ENCODE measurements at regions not wholly inside any gene's neighbourhood (a gene's known extent, or its start where the extent isn't known, plus 50 kb on each side); places are given as distances from the start of the nearest gene placed in this dataset.

GRCh38 chr12:68479261-68479895 lies 131.3 kb upstream of the RAP1B start:
- CTCF ChIA-PET: no interaction called here
- POLR2A ChIA-PET: no interaction called here
- TF ChIP-seq ZNF384 (IDR thresholded peaks at IDR 0.05): no peak
- no peak for TF ChIP-seq CTBP1 (IDR thresholded peaks at IDR 0.05; ENCODE audit: borderline replicate concordance)
- no peak for TF ChIP-seq ELF4 (IDR thresholded peaks at IDR 0.05)
- TF ChIP-seq FOXA1 (IDR thresholded peaks at IDR 0.05): no peak
- no peak for TF ChIP-seq LEF1 (IDR thresholded peaks at IDR 0.05; ENCODE audit: borderline replicate concordance)
- TF ChIP-seq FOXM1 (IDR thresholded peaks at IDR 0.05; ENCODE audit: borderline replicate concordance): no peak
- no peak for TF ChIP-seq TARDBP (IDR thresholded peaks at IDR 0.05)
- no peak for TF ChIP-seq ARNT (IDR thresholded peaks at IDR 0.05)
- DNase-seq (ENCODE audit: extremely low spot score): no peak

- CTCF ChIA-PET: no interaction called here
- POLR2A ChIA-PET: no interaction called here
- TF ChIP-seq NFRKB (IDR thresholded peaks at IDR 0.05) (no peak), ZNF384 (IDR thresholded peaks at IDR 0.05) (no peak), FOXA1 (IDR thresholded peaks at IDR 0.05) (no peak), LEF1 (IDR thresholded peaks at IDR 0.05; ENCODE audit: borderline replicate concordance) (no peak), HDGF (IDR thresholded peaks at IDR 0.05; ENCODE audit: borderline replicate concordance) (no peak), ARNT (IDR thresholded peaks at IDR 0.05) (no peak), L3MBTL2 (conservative IDR thresholded peaks at IDR 0.05) (no peak), PKNOX1 (IDR thresholded peaks at IDR 0.05) (no peak), SP1 (IDR thresholded peaks at IDR 0.05) (no peak), FOXK2 (IDR thresholded peaks at IDR 0.05) (no peak)
- DNase-seq (ENCODE audit: extremely low spot score): no peak
Observed at GRCh38 chr12:68479896-68480291, 130.8 kb upstream of the RAP1B start.

GRCh38 chr12:68480526-68480925 lies 130.2 kb upstream of the RAP1B start:
- DNase-seq (ENCODE audit: extremely low spot score): no peak
- ChIA-PET POLR2A (no interaction called here), CTCF (no interaction called here)
- TF ChIP-seq SUZ12 (IDR thresholded peaks at IDR 0.05): no peak
- no peak for TF ChIP-seq NFRKB (IDR thresholded peaks at IDR 0.05)
- TF ChIP-seq HDGF (IDR thresholded peaks at IDR 0.05; ENCODE audit: borderline replicate concordance): no peak
- no peak for TF ChIP-seq LEF1 (IDR thresholded peaks at IDR 0.05; ENCODE audit: borderline replicate concordance)
- no peak for TF ChIP-seq TARDBP (IDR thresholded peaks at IDR 0.05)
- TF ChIP-seq L3MBTL2 (conservative IDR thresholded peaks at IDR 0.05): no peak
- TF ChIP-seq ARNT (IDR thresholded peaks at IDR 0.05): no peak
- no peak for TF ChIP-seq CTBP1 (IDR thresholded peaks at IDR 0.05; ENCODE audit: borderline replicate concordance)
- no peak for TF ChIP-seq FOXM1 (IDR thresholded peaks at IDR 0.05; ENCODE audit: borderline replicate concordance)
- no peak for TF ChIP-seq SP1 (IDR thresholded peaks at IDR 0.05)

- POLR2A ChIA-PET: no interaction called here
Observed at GRCh38 chr12:68481181-68481941, 129.3 kb upstream of the RAP1B start.

GRCh38 chr12:68482014-68482413 lies 128.7 kb upstream of the RAP1B start:
- CTCF ChIA-PET: no interaction called here
- no peak for DNase-seq (ENCODE audit: extremely low spot score)
- TF ChIP-seq FOXK2 (IDR thresholded peaks at IDR 0.05) (no peak), PKNOX1 (IDR thresholded peaks at IDR 0.05) (no peak), CTBP1 (IDR thresholded peaks at IDR 0.05; ENCODE audit: borderline replicate concordance) (no peak), TARDBP (IDR thresholded peaks at IDR 0.05) (no peak), LEF1 (IDR thresholded peaks at IDR 0.05; ENCODE audit: borderline replicate concordance) (no peak), FOXA1 (IDR thresholded peaks at IDR 0.05) (no peak), SP1 (IDR thresholded peaks at IDR 0.05) (no peak), ARNT (IDR thresholded peaks at IDR 0.05) (no peak), HDGF (IDR thresholded peaks at IDR 0.05; ENCODE audit: borderline replicate concordance) (no peak), ELF4 (IDR thresholded peaks at IDR 0.05) (no peak), BHLHE40 (IDR thresholded peaks at IDR 0.05; ENCODE audit: borderline replicate concordance) (no peak), ZNF384 (IDR thresholded peaks at IDR 0.05) (no peak), SUZ12 (IDR thresholded peaks at IDR 0.05) (no peak), L3MBTL2 (conservative IDR thresholded peaks at IDR 0.05) (no peak), FOXM1 (IDR thresholded peaks at IDR 0.05; ENCODE audit: borderline replicate concordance) (no peak), NFRKB (IDR thresholded peaks at IDR 0.05) (no peak)
- POLR2A ChIA-PET: no interaction called here

More at GRCh38 chr12:68481181-68481941, 129.3 kb upstream of the RAP1B start:
- no peak for TF ChIP-seq ARNT (IDR thresholded peaks at IDR 0.05)
- no peak for TF ChIP-seq BHLHE40 (IDR thresholded peaks at IDR 0.05; ENCODE audit: borderline replicate concordance)
- no peak for TF ChIP-seq PKNOX1 (IDR thresholded peaks at IDR 0.05)
- no peak for TF ChIP-seq L3MBTL2 (conservative IDR thresholded peaks at IDR 0.05)
- TF ChIP-seq NFRKB (IDR thresholded peaks at IDR 0.05): no peak
- no peak for TF ChIP-seq ELF4 (IDR thresholded peaks at IDR 0.05)
- no peak for TF ChIP-seq FOXM1 (IDR thresholded peaks at IDR 0.05; ENCODE audit: borderline replicate concordance)
- no peak for TF ChIP-seq SUZ12 (IDR thresholded peaks at IDR 0.05)
- no peak for TF ChIP-seq FOXA1 (IDR thresholded peaks at IDR 0.05)
- no peak for TF ChIP-seq FOXK2 (IDR thresholded peaks at IDR 0.05)
- no peak for TF ChIP-seq SP1 (IDR thresholded peaks at IDR 0.05)
- TF ChIP-seq LEF1 (IDR thresholded peaks at IDR 0.05; ENCODE audit: borderline replicate concordance): no peak
- no peak for DNase-seq (ENCODE audit: extremely low spot score)
- CTCF ChIA-PET: no interaction called here

GRCh38 chr12:68482660-68483059 lies 128.0 kb upstream of the RAP1B start:
- no peak for DNase-seq (ENCODE audit: extremely low spot score)
- ChIA-PET CTCF (no interaction called here), POLR2A (no interaction called here)
- TF ChIP-seq CTBP1 (IDR thresholded peaks at IDR 0.05; ENCODE audit: borderline replicate concordance) (no peak), BHLHE40 (IDR thresholded peaks at IDR 0.05; ENCODE audit: borderline replicate concordance) (no peak), ARNT (IDR thresholded peaks at IDR 0.05) (no peak), SP1 (IDR thresholded peaks at IDR 0.05) (no peak), HDGF (IDR thresholded peaks at IDR 0.05; ENCODE audit: borderline replicate concordance) (no peak), FOXM1 (IDR thresholded peaks at IDR 0.05; ENCODE audit: borderline replicate concordance) (no peak), ZNF384 (IDR thresholded peaks at IDR 0.05) (no peak), FOXK2 (IDR thresholded peaks at IDR 0.05) (no peak), ELF4 (IDR thresholded peaks at IDR 0.05) (no peak), FOXA1 (IDR thresholded peaks at IDR 0.05) (no peak), NFRKB (IDR thresholded peaks at IDR 0.05) (no peak), PKNOX1 (IDR thresholded peaks at IDR 0.05) (no peak), TARDBP (IDR thresholded peaks at IDR 0.05) (no peak), L3MBTL2 (conservative IDR thresholded peaks at IDR 0.05) (no peak)
